ENCODE measurements at regions not wholly inside any gene's neighbourhood (a gene's known extent, or its start where the extent isn't known, plus 50 kb on each side); places are given as distances from the start of the nearest gene placed in this dataset.

- TF ChIP-seq POLR2A (IDR thresholded peaks at IDR 0.05) = no peak
- TF ChIP-seq, protein P1, sequence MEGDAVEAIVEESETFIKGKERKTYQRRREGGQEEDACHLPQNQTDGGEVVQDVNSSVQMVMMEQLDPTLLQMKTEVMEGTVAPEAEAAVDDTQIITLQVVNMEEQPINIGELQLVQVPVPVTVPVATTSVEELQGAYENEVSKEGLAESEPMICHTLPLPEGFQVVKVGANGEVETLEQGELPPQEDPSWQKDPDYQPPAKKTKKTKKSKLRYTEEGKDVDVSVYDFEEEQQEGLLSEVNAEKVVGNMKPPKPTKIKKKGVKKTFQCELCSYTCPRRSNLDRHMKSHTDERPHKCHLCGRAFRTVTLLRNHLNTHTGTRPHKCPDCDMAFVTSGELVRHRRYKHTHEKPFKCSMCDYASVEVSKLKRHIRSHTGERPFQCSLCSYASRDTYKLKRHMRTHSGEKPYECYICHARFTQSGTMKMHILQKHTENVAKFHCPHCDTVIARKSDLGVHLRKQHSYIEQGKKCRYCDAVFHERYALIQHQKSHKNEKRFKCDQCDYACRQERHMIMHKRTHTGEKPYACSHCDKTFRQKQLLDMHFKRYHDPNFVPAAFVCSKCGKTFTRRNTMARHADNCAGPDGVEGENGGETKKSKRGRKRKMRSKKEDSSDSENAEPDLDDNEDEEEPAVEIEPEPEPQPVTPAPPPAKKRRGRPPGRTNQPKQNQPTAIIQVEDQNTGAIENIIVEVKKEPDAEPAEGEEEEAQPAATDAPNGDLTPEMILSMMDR (IDR thresholded peaks at IDR 0.05) = no peak
Measured at GRCh38 chr12:22740656-22741355, 115.8 kb downstream of the ETNK1 start.
